ENCODE measurements at regions not wholly inside any gene's neighbourhood (a gene's known extent, or its start where the extent isn't known, plus 50 kb on each side); places are given as distances from the start of the nearest gene placed in this dataset.

DNA sequence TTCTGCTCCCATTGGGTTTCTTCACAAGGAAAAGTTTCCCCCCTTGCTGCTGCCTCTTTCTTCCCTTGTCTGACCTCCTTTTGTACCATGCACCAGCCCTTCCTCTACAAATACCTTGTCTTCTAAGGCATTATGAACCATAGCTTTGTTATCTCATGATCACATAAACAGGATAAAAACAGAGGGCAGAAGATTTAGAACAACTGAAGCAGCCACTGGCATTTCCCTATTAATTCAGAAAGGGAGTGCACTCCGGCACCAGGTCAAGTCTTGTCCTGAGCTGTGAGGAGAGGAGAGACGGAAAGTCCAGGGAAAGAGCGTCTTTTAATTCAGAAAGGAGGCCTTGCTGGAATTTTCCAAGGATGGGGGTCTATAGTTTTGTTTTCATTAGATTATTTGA, 281.7 kb downstream of the RCHY1 start:
- TF ChIP-seq, protein P1, sequence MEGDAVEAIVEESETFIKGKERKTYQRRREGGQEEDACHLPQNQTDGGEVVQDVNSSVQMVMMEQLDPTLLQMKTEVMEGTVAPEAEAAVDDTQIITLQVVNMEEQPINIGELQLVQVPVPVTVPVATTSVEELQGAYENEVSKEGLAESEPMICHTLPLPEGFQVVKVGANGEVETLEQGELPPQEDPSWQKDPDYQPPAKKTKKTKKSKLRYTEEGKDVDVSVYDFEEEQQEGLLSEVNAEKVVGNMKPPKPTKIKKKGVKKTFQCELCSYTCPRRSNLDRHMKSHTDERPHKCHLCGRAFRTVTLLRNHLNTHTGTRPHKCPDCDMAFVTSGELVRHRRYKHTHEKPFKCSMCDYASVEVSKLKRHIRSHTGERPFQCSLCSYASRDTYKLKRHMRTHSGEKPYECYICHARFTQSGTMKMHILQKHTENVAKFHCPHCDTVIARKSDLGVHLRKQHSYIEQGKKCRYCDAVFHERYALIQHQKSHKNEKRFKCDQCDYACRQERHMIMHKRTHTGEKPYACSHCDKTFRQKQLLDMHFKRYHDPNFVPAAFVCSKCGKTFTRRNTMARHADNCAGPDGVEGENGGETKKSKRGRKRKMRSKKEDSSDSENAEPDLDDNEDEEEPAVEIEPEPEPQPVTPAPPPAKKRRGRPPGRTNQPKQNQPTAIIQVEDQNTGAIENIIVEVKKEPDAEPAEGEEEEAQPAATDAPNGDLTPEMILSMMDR (IDR thresholded peaks at IDR 0.05): no peak
- TF ChIP-seq POLR2AphosphoS5 (IDR thresholded peaks at IDR 0.05): no peak

Measured in stomach (tissue), 4 donors.